ENCODE measurements at regions not wholly inside any gene's neighbourhood (a gene's known extent, or its start where the extent isn't known, plus 50 kb on each side); places are given as distances from the start of the nearest gene placed in this dataset.
A peak's percentile ranks its signal among the peaks of the same experiment; 100 is the strongest.

DNA sequence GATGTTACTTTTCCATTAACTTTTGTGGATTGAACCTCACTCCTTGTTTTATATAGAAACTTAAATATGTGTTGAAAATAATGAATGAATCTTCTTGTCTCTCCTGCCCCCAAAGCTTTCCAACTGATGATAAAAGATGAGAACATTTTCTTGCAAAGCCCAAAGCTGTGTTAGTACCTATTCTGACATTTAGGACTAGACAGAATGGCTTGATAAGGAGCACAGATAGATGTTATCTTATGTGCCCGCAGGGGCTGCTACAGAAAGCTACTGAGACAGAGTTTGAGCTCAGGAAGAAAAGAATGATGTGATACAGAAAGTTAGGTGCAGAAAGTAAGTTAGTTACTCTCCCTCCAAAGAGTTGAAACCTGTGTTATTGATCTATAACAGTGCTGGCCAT lies 109.4 kb upstream of the ATP11B start:
- DNase-seq (ENCODE audit: low spot score), result no peak

DNA sequence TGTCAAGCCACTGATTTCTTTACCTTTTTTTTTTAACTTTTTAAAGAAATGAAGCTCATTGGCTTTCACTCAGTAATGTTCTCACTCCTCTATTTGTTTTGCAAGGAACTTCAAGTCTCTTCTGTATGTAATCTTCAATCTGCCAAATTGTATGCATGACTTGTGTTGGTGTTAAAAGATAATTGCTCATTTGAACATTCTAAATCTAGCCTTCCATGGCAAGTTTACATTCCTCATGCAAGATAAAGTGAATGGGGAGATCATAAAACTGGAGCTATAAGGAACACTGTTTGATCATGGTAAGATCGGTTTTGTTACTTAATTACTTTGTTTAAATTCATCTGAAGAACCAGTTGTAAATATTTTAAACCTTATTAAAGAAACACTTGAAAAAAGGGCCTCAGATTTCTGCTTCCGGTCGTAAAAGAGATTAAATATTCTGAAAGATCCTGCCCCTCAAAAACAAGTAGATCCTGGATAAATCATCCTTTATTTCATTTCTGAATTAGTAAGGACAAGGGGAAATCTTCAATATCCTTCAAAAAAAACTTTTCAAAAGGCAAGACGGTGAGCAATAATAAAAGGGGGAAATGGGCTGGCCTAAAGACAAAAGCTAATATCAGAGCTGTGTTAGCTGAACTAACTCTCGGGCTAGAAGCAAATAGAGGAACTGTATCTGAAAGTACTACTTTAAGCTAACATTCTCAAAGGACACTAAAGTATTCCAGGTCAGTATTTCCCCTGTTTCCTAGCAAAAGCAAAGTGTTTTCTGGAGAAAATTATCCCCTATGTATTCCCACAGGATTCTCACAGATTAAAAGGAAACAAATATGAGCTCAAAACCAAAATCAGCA lies 107.0 kb upstream of the ATP11B start:
- no peak for DNase-seq (ENCODE audit: low spot score)

DNA sequence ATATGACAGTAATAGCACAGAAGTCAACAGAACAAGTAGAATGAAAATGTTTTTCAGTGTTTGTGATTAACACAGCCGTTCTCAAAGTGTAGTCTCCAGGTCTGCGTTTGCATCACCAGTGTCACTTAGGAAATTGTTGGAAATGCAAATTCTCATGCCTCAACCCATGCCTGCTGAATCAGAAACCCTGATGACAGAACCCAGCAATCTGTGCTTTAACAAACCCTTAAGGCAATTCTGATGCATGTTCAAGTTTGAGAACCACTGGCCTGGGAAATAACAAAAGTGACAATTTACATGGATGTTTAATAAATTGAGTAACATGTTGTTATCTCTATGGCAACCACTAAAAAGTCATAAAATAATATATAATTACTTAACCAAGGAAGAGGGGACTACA lies 103.1 kb upstream of the ATP11B start:
- DNase-seq (ENCODE audit: low spot score), result no peak

DNA sequence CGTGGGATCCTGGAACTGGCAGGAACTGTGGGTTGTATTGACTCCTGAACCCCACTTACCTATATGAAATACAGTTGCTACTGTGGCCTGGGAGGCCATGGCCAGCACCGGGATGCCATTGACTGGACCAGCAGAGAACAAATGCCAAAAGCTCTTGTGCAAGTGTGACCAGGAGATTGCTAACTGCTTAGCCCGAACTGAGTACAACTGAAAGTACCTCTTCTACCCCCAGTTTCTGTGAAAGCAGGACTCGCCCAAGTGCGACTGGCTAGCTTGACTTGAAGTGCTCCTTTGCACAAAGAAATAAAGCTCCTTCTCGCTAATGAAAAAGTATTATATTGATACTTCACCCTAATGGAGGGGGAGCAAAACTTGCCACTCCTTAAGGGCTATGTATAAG lies 101.3 kb upstream of the ATP11B start:
- DNase-seq (ENCODE audit: low spot score), result no peak

DNA sequence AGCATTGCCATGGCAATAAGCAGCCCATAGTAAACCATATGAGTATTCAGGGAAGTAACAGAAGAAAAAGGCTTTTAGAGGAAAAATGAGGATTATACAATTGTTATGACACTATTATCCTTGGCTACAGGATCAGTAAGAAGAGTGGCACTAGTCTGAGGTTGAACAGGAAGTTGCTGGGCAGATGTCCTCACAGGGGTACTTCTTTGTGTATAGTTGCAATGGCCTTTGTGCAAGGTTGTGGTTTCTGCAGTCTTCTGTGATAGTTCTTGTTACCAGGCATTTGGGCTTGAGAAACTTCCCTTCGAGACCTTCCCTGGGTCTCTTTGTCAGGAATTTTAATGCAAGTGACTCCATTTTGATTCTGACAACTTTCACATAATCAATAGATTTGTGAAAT lies 100.6 kb upstream of the ATP11B start:
- no peak for DNase-seq (ENCODE audit: low spot score)

DNA sequence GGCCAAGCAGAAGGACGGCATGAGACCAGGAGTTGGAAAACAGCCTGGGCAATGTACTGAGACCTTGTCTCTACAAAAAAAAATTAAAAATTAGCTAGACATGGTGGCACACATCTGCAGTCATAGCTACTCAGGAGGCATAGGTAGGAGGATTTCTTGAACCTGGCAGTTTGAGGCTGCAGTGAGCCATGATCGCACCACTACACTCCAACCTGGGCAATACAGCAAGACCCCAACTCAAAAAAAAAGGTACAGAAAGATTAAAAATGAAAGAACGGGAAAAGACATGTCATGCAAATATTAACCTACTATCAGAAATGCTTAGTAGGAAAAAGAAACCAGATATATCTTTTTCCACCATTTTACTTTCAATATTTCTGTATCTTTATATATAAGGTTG lies 99.6 kb upstream of the ATP11B start:
- DNase-seq (ENCODE audit: low spot score), result no peak

DNA sequence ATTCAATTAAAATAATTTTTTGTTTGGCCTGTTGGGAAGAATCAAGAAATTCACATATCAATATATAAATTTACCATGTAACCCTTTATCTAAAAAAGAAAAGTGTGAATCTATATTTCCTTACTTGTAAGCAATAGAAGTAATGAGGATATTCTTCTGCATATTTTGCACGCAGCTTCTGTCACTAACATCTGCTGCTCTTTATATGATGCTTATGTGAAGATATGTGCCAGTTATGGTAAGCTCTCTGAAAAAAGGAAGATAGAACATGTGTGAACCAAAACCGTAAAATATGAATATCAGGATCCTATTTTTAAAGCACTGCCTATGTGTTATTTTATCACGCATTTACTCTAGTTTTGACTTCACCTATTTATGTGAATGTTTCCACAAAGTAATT lies 96.4 kb upstream of the ATP11B start:
- DNase-seq (ENCODE audit: low spot score), result no peak

DNA sequence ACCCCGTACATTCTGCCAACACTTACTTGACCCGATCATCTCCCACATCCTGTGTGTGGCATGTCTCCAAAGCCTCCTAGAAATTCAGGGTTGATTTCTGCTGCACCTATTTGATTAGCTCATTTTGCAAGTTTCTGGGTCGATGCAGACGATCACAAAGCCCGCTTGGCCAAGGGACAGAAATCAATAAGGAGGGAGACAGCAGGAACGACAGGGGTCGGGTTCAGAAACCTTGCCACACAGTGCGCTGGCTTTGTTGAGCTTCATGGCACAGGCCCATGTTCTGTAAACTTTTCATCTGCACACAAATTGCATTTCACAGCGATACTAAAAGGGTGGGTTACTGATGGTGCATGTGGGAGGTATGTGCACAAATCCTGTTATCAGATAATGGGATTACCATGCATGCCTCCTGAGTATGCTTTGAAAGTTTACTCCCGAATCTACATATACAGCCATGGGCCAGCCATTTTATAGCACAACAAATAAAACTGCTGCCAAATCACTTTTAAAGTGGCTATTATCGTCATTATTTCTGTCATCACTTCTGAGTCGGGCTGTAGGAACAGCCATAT lies 95.9 kb upstream of the ATP11B start:
- DNase-seq (ENCODE audit: low spot score), result no peak

DNA sequence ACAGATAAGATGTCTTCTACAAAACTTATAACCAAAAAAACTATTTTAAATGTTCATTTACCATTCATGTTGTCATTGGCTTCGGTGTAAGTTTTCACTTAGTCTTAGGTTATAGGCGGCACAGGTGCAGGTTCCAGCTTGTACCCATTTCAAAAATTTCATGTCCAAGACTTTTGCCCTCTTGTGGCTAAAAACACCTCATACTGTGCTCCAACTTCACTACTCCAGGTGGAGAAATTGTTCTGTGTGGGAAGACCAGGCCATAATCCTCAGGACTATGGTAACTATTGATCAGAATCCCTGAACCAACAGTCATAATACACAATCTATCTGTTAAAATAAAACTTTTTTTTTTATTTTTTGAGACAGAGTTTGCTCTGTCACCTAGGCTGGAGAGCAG lies 95.2 kb upstream of the ATP11B start:
- DNase-seq (ENCODE audit: low spot score), result no peak

DNA sequence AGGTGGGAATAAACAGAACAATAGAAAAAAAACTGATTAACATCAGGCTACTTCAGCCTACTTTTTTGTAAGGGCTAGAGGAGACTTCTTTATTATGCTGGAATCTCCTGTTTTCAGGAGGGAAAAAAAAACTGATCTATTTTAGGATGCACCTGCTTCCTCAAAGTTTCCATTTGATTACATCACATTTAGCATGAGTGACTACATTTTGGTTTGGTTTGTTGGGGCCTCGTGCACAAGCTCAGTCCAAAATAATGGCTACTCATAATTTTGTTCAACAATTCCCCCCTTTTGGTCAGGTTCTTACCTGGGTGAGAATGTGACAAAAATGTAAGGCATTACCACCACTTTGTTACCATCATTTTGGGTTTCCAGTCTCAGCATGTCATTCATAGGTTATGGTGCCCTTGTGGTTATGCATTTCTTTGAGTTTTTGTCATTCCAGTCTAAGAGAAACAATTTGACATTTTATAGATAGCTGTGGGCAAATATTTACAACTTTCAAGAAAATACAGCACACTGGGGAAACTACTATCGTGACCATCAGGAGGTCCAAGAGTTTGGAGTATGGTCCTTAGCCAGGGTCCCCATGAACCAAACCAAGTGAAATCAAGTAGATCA lies 93.6 kb upstream of the ATP11B start:
- no peak for DNase-seq (ENCODE audit: low spot score)

DNA sequence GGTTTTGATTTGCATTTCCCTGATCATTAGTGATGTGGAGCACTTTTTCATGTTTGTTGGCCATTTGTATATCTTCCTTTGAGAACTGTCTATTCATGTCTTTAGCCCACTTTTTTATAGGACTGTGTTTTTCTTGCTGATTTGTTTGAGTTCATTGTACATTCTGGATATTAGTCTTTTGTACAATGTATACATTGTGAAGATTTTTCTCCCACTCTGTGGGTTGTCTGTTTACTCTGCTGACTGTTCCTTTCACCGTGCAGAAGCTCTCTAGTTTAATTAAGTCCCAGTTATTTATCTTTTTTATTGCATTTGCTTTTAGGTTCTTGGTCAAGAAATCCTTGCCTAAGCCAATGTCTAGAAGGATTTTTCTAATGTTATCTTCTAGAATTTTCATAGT lies 91.1 kb upstream of the ATP11B start:
- DNase-seq (ENCODE audit: low spot score), result no peak

DNA sequence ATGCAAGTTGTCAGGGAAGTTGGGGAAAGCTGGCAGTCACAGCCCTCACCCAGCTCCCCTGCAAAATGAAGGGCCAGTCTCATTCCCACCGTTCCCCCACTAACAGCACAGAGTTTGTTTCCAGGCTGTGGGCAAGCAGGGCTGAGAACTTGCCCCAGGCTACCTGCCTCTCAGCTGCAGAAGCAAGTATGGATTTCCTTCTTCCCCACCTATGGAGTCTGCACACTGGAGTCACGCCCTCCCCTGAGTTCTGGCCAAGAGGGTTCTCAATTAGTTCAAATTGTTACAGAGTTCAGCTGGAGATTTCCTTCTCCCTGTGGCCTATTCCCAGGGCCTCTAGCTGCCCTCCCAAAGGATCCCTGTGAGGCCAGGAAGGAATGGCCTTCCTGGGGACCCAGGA lies 90.1 kb upstream of the ATP11B start:
- DNase-seq (ENCODE audit: low spot score), result no peak

DNA sequence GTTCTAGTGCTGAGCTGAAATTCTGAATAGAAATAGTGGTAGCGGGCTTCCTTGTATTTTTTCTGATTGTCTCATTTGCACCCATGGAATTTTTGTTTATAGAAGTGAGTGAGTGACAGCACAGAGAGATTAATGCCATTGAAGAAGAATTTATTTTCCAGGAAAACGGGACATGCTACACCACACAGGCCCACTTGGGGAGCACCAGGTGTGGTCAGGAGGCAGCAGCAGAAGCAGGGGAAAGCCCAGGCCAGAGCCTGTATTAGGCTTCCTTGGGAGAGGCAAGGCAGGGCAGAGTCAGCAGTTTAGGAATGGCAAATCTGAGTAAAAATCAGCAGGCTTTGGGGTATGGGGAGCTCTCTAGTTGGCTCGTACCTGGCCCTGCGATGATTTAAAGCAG lies 88.4 kb upstream of the ATP11B start:
- DNase-seq (ENCODE audit: low spot score), result no peak

DNA sequence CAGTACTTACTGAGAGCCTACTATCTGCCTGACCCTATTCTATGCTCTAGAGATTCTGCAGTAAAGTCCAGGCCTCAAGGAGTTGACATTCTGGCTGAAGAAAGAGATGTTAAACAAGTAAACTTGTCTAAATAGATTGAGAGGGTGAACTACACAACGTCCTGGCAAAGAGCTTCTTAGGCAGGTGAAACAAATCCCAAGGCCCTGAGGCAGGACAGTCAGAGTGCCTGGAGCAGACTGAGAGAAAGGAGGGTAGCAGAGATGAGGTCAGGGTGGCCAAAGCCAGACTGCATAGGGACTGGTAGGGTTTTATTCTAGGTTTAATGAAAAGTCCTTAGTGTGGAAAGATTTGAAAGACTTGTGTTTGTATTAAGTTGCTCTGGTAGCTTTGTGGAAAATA lies 84.5 kb upstream of the ATP11B start:
- no peak for DNase-seq (ENCODE audit: low spot score)

DNA sequence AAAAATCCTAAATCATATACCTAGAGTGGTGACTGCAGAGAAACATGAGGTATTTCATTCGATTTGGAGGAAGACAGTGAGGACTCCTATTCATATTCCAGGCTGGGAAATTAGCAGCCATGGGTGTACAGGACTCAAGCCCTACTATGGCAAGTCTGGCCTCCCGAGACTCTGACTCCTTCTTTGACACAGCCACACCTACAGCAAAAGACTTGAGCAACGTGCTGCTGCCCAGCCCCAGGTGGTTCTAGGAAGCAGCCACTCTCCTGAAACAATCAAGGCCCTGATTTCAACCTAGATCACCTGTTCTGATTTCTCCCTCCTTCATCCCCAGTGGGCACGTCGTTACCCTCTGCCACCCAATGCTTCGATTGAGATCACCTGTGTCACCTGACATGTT lies 84.0 kb upstream of the ATP11B start:
- DNase-seq (ENCODE audit: low spot score), result no peak

DNA sequence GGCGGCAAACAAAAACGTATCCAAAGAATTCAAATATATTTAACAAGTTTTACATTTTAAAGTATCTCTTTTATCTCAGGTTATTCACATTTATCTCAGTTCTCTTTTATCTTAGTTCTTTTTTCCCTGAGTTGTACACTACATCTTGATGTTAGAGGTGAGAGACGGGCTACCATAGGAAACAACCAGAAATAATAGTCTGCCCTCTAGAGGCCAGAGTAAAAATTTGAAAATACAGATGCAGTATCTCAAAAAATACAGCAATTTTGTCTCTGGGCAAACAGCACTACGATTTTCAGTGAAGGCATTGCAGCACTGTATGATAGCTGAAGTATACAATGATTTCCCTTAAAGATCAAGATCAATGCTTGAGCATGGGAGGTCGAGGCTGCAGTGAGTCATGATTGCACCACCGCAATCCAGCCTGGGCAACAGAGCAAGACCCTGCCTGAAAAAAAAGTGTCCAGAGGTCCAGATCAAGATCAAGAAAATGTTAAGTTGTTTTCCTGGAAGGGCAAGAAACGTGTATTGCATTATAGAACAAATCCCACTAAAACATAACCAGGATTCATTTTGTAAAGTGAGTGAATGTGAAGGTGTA lies 82.6 kb upstream of the ATP11B start:
- peak; percentile 73 for DNase-seq (ENCODE audit: low spot score)

DNA sequence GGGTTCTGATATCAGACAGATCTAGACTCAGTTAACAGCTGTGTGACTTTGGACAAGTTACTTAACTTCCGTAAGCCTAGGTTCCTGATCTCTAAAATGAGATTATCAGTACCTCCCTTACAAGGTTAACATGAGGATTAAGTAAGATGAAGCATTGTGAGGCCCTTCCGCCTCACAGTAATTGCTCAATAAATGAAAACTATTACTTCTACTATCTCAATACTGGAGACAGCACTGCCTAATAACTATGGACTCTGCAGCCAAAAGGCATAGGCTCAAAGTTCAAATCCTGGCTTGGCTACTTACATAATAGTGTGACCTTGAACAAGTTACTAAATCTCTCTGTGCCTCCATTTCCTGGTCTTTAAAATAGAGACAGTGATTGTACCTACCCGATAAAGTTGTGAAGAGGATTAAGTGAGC lies 82.0 kb upstream of the ATP11B start:
- DNase-seq (ENCODE audit: low spot score), result no peak

DNA sequence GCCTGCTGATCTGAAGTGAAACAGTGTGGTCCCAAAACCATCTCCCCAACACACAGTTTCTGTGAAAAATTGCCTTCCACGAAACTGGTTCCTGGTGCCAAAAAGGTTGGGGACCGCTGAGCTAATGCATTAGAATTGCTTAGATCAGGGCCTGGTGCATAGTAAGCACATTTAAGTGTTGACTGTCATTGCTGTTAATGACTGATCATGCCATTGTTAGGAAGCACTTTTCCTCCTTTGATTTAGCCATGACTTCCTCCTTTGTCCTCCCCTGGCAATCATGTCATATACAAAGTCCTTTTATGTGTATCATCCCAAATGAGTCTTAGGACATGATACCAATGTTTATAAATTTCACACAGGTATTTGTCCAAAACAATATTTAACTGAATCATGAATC lies 81.5 kb upstream of the ATP11B start:
- no peak for DNase-seq (ENCODE audit: low spot score)

DNA sequence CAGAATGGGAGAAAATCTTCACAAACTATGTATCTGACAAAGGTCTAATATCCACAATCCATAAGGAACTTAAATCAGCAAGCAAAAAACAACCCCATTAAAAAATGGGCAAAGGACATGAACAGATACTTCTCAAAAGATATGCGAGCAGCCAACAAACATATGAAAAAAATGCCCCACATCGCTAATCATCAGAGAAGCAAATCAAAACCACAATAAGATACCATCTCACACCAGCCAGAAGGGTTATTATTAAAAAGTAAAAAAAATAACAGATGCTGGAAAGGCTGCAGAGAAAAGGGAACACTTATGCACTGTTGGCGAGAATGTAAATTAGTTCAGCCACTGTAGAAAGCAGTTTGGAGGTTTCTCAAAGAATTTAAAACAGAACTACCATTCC lies 80.2 kb upstream of the ATP11B start:
- DNase-seq (ENCODE audit: low spot score), result no peak

DNA sequence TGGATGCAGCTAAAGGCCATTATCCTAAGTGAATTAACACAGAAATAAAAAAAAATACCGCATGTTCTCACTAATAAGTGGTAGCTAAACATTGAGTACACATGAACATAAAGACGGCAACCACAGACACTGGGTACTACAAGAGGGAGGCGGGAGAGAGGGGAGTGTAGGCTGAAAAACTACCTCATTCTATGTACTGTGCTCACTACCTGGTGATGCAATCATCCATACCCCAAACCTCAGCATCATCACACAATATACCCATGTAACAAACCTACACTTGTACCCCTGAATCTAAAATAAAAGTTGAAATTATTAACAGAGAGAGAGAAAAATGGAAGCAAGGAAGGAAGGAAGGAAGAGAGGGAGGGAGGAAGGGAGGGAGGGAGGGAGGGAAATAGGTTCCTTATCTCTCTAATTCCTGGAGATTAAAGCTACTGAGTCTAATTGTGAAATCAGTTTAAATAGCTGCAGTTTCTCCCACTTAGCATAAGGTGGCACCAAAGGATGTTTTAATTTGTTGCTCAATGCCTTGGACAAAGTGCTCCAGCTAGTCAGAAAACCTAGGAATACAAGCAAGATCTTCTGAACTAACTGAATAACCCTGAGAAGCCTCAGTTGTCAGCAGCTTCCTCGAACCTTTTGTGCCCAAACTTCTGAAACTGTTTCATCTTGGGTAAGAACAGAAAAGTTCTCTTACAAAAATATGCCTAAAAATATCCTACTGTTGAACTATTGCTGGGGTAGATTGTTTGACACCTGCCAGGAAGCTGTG lies 79.4 kb upstream of the ATP11B start:
- DNase-seq (ENCODE audit: low spot score), result peak; percentile 81

DNA sequence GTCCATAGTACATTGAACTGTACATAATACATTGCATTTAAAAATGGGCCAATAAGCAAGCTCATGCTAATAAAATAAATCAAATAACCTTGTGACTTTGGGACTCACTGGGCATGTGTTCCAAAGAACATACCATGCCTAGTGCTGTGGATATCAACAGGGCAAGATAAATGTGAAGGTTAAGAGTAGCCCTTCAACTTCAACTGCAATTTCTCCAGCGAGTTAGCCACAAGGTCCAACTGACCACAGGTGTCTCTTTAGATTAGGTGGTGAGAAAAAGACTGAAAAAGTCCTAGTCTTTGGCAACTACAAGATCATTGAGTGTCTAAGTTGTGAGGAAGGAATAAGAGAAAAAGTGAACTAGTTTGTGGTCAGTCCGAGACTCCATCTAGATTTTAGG lies 78.3 kb upstream of the ATP11B start:
- no peak for DNase-seq (ENCODE audit: low spot score)

DNA sequence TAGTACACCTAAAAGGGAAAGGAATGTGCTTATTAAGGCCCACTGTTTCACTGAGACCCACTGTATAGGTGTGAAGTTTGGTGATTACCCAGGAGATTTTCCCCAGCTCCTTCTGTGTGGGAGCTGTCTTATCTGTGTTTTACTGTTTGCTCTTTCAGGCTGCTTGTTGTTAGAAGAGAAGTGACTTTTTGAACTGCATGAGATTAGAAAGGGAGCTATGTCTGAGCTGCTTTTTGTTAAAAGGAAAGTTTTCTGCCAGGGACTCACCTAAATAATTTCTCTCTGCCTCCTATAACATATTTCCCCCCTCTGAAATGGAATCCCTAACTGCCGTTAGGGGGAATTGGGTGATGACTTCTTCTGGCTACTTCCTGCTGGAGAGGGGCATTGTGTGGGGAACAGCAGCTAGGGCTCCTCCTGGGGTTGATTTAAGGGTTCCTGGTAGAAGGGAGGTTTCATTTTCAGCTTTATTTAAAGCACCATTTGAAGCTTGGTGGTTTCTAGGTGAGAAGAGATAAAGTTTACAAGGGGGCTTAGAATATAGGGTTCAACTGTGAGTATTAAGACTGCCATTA lies 77.1 kb upstream of the ATP11B start:
- DNase-seq (ENCODE audit: low spot score), result no peak

Measured in NAMALWA (cell line).